LNCAP (cell line): ENCODE measurements at regions not wholly inside any gene's neighbourhood (a gene's known extent, or its start where the extent isn't known, plus 50 kb on each side); places are given as distances from the start of the nearest gene placed in this dataset.

Experiments used
- CTCF ChIP-seq: fragments of 450-650 bp; IDR thresholded peaks from 2 replicates; pipeline ENCODE4 v1.5.1; 2017; ENCODE audit warnings: mild to moderate bottlenecking

- TF ChIP-seq CTCF, result no peak
Observed at GRCh38 chr2:106018141-106018540, 176.0 kb downstream of the UXS1 start.

- no peak for TF ChIP-seq CTCF
Observed at GRCh38 chr2:106012591-106013347, 181.3 kb downstream of the UXS1 start.

- no peak for TF ChIP-seq CTCF
Observed at GRCh38 chr2:106012001-106012590, 182.0 kb downstream of the UXS1 start.

- no peak for TF ChIP-seq CTCF
Observed at GRCh38 chr2:106011380-106011779, 182.7 kb downstream of the UXS1 start.

DNA sequence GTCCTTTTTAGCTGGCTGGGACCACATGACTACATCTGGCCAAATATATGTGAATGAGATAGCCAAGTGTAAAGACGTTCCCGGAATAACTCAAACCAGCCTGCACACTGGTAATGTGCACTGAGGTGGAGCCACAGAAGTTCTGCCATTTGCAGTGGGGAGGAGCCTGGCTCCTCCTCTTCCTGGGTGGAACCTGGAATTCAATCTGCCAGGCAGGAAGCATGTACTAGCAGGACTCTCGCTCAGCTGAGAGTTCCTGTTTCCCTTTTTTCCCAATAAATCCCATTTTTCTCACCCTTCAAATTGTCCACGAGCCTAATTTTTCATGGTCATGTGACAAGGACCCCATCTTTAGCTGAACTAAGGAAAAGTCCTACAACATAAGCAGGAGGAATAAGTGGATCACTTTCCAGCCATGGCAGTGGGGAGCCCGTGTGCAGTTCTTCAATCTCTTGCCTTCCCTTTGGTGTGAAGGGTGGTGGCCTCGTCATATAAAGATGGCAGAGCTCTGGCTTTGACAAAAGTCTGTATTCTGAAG, 183.2 kb downstream of the UXS1 start:
- TF ChIP-seq CTCF, result no peak

DNA sequence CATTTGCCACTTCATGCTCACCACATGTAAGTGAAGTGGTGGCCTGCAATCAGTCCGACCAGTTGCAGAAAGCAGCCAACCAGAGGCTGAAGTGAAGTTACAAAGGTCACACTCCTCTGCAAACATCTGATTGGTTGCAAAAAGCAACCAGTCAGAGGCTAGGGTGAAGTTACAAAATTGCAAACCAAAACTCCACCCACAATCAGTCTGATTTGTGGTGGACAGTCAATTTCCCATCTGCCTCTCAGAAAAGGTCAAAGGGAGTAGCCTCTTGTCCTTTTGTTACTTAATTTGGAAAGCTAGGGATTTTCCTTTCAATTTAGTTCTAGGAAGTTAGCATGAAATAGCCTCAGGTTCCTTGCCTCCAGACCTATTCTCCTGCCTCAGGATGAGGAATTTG, 185.0 kb downstream of the UXS1 start:
- TF ChIP-seq CTCF, result no peak

- TF ChIP-seq CTCF, result no peak
Observed at GRCh38 chr2:106004851-106005250, 189.2 kb downstream of the UXS1 start.
